B cell (primary cell): ENCODE measurements at regions not wholly inside any gene's neighbourhood (a gene's known extent, or its start where the extent isn't known, plus 50 kb on each side); places are given as distances from the start of the nearest gene placed in this dataset.

ENCODE experiments used
- ATAC-seq: fragments of 200-7000 bp; cut with Tn5 transposase; one replicate; pipeline ENCODE4 v1.10.0; 2021; ENCODE audit warnings: low read depth, mild to moderate bottlenecking, moderate number of reproducible peaks, moderate library complexity
- CTCF ChIA-PET: fragments of 350-600 bp; sonication (Branson Sonifier 250); formaldehyde crosslinking; loops from one replicate; lab custom pipeline; 2021; ENCODE audit warnings: antibody characterized with exemption, inconsistent platforms; lab: Charles Lee
- POLR2A ChIA-PET: fragments of 350-600 bp; sonication (Branson Sonifier 250); formaldehyde crosslinking; loops from one replicate; lab custom pipeline; 2021; ENCODE audit warnings: antibody characterized with exemption; lab: Charles Lee
- DNase-seq: peaks from one replicate; pipeline ENCODE4 v3.0.0; 2013
- H2AFZ ChIP-seq: 2 replicates; pipeline ENCODE4 v1.6.1; 2012; ENCODE audit warnings: mild to moderate bottlenecking, low read depth, low read length; ENCODE audit not compliant: insufficient read depth, poor library complexity, severe bottlenecking
- H3K27ac ChIP-seq, 2 donors: 1 replicate in 1 of 2; 2 replicates in 1 of 2; pipeline ENCODE4 v1.5.1; 2012 to 2013; ENCODE audit warnings: low read length in 2 of 2, mild to moderate bottlenecking in 2 of 2, moderate library complexity in 1 of 2
- H3K27me3 ChIP-seq, 4 experiments: fragments of 200-600 bp in 1 of 4; sonication (generic) in 1 of 4; replicated peaks in 1 of 4; 1 replicate in 2 of 4; 2 replicates in 2 of 4; pipeline versions ENCODE4 v1.6.1 to v1.7.0; 2013 to 2016; ENCODE audit warnings: low read length in 3 of 4, mild to moderate bottlenecking in 2 of 4, mixed read lengths in 1 of 4, moderate library complexity in 1 of 4; ENCODE audit not compliant: insufficient read depth in 4 of 4, control insufficient read depth in 3 of 4; ENCODE audit errors: control extremely low read depth in 1 of 4
- H3K36me3 ChIP-seq, 2 experiments: replicated peaks in 1 of 2; 1 replicate in 1 of 2; 2 replicates in 1 of 2; pipeline versions ENCODE4 v1.6.1 to v1.7.1; 2013; ENCODE audit warnings: low read length in 1 of 2; ENCODE audit not compliant: insufficient read depth in 2 of 2, control insufficient read depth in 1 of 2; ENCODE audit errors: control extremely low read depth in 1 of 2, extremely low read depth in 1 of 2
- H3K4me1 ChIP-seq, 2 donors: fragments of 200-600 bp in 1 of 2; sonication (generic) in 1 of 2; 1 replicate in 1 of 2; 2 replicates in 1 of 2; pipeline versions ENCODE4 v1.5.1 to v1.6.1; 2013 to 2017; ENCODE audit warnings: low read length in 2 of 2; ENCODE audit not compliant: control insufficient read depth in 2 of 2, insufficient read depth in 2 of 2
- H3K4me2 ChIP-seq: replicated peaks from 2 replicates; pipeline ENCODE3; 2012; ENCODE audit warnings: mild to moderate bottlenecking, low read depth, low read length; ENCODE audit not compliant: poor library complexity, severe bottlenecking
- H3K4me3 ChIP-seq, 5 experiments: fragments of 200-600 bp in 1 of 5; sonication (generic) in 1 of 5; 1 replicate in 3 of 5; 2 replicates in 2 of 5; pipeline versions ENCODE4 v1.5.1 to v1.7.0; 2011 to 2016; ENCODE audit warnings: low read length in 4 of 5, mild to moderate bottlenecking in 4 of 5, low read depth in 2 of 5, control low read depth in 1 of 5, moderate library complexity in 1 of 5; ENCODE audit not compliant: insufficient read depth in 1 of 5; ENCODE audit errors: control extremely low read depth in 1 of 5, extremely low read depth in 1 of 5
- H3K79me2 ChIP-seq: fragments of 200-600 bp; sonication (generic); one replicate; pipeline ENCODE4 v1.6.0; 2016; ENCODE audit warnings: low read length; ENCODE audit not compliant: control insufficient read depth, insufficient read depth
- H3K9ac ChIP-seq: fragments of 200-600 bp; sonication (generic); 2 replicates; pipeline ENCODE4 v1.6.1; 2017; ENCODE audit warnings: mild to moderate bottlenecking, low read length, moderate library complexity
- H3K9me3 ChIP-seq, 3 donors: one replicate each; pipeline versions ENCODE4 v1.6.1 to v1.7.1; 2013; ENCODE audit warnings: low read length in 2 of 3; ENCODE audit not compliant: control insufficient read depth in 2 of 3, insufficient read depth in 1 of 3; ENCODE audit errors: control extremely low read depth in 1 of 3
- H4K20me1 ChIP-seq: 2 replicates; pipeline ENCODE4 v1.6.0; 2012; ENCODE audit warnings: mild to moderate bottlenecking, low read length; ENCODE audit not compliant: insufficient read depth, control insufficient read depth, poor library complexity, severe bottlenecking
- H3K27ac Mint-ChIP-seq: one replicate; pipeline ENCODE4 v1.8.0; 2021; ENCODE audit warnings: mixed read lengths
- H3K27me3 Mint-ChIP-seq: one replicate; pipeline ENCODE4 v1.8.0; 2021; ENCODE audit warnings: mixed read lengths
- H3K4me1 Mint-ChIP-seq: one replicate; pipeline ENCODE4 v1.8.0; 2021; ENCODE audit warnings: mixed read lengths
- H3K4me3 Mint-ChIP-seq: one replicate; pipeline ENCODE4 v1.8.0; 2021; ENCODE audit warnings: mixed read lengths
- H3K9me3 Mint-ChIP-seq: one replicate; pipeline ENCODE4 v1.8.0; 2022; ENCODE audit warnings: mixed read lengths; ENCODE audit not compliant: insufficient read depth
- EZH2 ChIP-seq: IDR thresholded peaks from 2 replicates; pipeline ENCODE4 v1.6.1; 2012; ENCODE audit warnings: borderline replicate concordance, low read depth, mild to moderate bottlenecking, moderate library complexity, low read length; ENCODE audit not compliant: insufficient read depth, poor library complexity, severe bottlenecking
- WGBS: methylation state at CpG from one replicate; pipeline ENCODE4 v1.1.5; 2013; ENCODE audit warnings: missing lambda C conversion rate; ENCODE audit not compliant: insufficient coverage; 5-methylcytosine and 5-hydroxymethylcytosine counted together
- intact Hi-C: fragments of 100-400 bp; cut with micrococcal nuclease; formaldehyde crosslinking; loops from one replicate; pipeline ENCODE4 v1.10.0; 2022
- TF ChIP-seq, protein P1 (sequence below): fragments of 200-600 bp; IDR thresholded peaks from one replicate; pipeline ENCODE4 v1.8.0; 2022; ENCODE audit warnings: antibody characterized with exemption, mild to moderate bottlenecking

DNA sequence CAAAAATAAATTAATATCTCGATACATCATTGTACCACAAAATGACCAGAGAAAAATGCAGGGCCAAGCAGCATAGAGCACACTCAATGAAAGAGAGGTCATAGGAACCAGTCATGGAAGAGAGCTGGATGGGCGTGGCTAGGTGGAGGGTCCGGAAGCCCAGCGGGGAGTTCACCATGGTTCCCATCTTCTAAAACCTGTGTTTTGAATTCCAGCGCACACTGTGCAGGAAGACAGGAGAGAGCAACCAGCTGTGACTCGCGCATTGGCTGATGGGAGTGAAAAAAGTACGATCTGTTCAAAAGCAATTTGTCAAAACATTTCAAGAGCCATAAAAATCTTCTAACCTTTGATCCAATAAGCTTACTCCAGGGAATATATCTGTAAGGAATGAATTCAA, 125.2 kb upstream of the NANOS1 start:
- 94% methylated on average over 3 of the region's 8 CpGs for WGBS
- H3K4me2 ChIP-seq, result no peak overlapping the region
- Mint-ChIP-seq H3K27me3 (peaks cover 23% of the 10 kb centered on the region), H3K27ac (no peak overlapping the region), H3K4me1 (no peaks in the 10 kb centered on the region), H3K4me3 (no peak overlapping the region), H3K9me3 (no peaks in the 10 kb centered on the region)
- TF ChIP-seq EZH2, result no peak
- TF ChIP-seq, protein P1, sequence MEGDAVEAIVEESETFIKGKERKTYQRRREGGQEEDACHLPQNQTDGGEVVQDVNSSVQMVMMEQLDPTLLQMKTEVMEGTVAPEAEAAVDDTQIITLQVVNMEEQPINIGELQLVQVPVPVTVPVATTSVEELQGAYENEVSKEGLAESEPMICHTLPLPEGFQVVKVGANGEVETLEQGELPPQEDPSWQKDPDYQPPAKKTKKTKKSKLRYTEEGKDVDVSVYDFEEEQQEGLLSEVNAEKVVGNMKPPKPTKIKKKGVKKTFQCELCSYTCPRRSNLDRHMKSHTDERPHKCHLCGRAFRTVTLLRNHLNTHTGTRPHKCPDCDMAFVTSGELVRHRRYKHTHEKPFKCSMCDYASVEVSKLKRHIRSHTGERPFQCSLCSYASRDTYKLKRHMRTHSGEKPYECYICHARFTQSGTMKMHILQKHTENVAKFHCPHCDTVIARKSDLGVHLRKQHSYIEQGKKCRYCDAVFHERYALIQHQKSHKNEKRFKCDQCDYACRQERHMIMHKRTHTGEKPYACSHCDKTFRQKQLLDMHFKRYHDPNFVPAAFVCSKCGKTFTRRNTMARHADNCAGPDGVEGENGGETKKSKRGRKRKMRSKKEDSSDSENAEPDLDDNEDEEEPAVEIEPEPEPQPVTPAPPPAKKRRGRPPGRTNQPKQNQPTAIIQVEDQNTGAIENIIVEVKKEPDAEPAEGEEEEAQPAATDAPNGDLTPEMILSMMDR, result no peak
- H3K4me3 ChIP-seq, result no peak overlapping the region
- H3K27me3 ChIP-seq, result no peaks in the 10 kb centered on the region
- H3K4me1 ChIP-seq, result no peaks in the 10 kb centered on the region
- ChIA-PET CTCF (no interaction called here), POLR2A (no interaction called here)
- DNase-seq (no peak), ATAC-seq (no peak)
- intact Hi-C loops, result no loop called here
- H3K79me2 ChIP-seq, result no peaks in the 10 kb centered on the region
- H3K27ac ChIP-seq, result no peak overlapping the region
- H2AFZ ChIP-seq, result no peak overlapping the region
- peaks cover 0 to 5% (median 0%) of the 10 kb centered on the region in 3 donors for H3K9me3 ChIP-seq
- H3K9ac ChIP-seq, result no peak overlapping the region
- H3K36me3 ChIP-seq, result no peaks in the 10 kb centered on the region
- H4K20me1 ChIP-seq, result no peaks in the 10 kb centered on the region

- Histone ChIP-seq H3K27ac (no peak overlapping the region), H3K4me3 (no peak overlapping the region), H3K36me3 (no peaks in the 10 kb centered on the region), H3K9me3 (peaks cover 0 to 5% (median 0%) of the 10 kb centered on the region in 3 donors), H4K20me1 (no peaks in the 10 kb centered on the region), H3K9ac (no peak overlapping the region), H3K4me1 (no peaks in the 10 kb centered on the region), H3K27me3 (no peaks in the 10 kb centered on the region), H3K79me2 (no peaks in the 10 kb centered on the region), H3K4me2 (no peak overlapping the region), H2AFZ (no peak overlapping the region)
- H3K4me3 Mint-ChIP-seq, result no peak overlapping the region
- peaks cover 21% of the 10 kb centered on the region for H3K27me3 Mint-ChIP-seq
- ChIA-PET CTCF (no interaction called here), POLR2A (no interaction called here)
- WGBS, result 88% methylated on average over 2 of the region's 5 CpGs
- no peak overlapping the region for H3K27ac Mint-ChIP-seq
- no peaks in the 10 kb centered on the region for H3K9me3 Mint-ChIP-seq
- DNase-seq (no peak), ATAC-seq (no peak)
- no peak for TF ChIP-seq EZH2
- TF ChIP-seq, protein P1, result no peak
- no peaks in the 10 kb centered on the region for H3K4me1 Mint-ChIP-seq
- intact Hi-C loops, result no loop called here
These were observed 122.5 kb upstream of the NANOS1 start for GRCh38 chr10:118907051-118907450.
